NCI-H2196 (cell line): ENCODE measurements at regions not wholly inside any gene's neighbourhood (a gene's known extent, or its start where the extent isn't known, plus 50 kb on each side); places are given as distances from the start of the nearest gene placed in this dataset.
"Not testable (repeated sequence)": the region's sequence is repeated elsewhere in the genome, so short reads cannot be mapped to it uniquely, and the experiment has no call there.

Experiments used
- DNase-seq: peaks from one replicate; lab custom pipeline; 2025; ENCODE audit not compliant: unreplicated experiment; lab: John Stamatoyannopoulos, UW

DNA sequence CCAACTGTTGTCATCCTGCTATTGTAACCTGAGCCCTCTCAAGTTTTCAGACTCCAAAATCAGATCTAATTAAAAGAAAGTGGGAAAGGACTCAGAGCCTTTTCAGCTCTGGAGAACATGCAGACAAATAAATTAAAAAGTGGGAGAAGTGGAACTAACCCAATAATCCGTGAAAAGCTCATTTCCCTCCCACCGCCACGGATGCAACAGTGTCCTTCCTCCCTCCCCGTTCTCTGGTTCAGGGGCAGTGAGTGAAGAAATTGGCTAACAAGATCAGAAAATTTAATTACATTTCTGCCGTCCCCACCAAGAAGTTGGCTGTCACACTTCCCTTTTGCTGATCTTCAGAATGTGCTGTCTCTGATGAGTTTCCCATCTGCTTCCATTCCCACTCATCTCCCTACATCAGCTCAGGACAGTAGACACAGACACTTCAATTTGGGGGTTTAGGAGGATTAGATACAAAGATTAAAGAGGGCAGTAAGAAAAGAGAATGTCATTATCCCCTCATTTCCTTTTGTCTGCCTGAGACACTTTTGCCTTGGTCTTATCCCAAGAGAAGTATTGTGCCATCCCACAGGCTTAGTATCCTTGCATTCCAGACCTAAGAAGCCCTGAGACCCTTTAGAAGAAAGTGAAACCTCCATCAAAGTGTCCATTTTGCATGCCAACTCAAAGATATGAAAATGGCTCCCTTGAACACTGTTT, 335.7 kb upstream of the PPP2R3A start:
- no peak for DNase-seq

DNA sequence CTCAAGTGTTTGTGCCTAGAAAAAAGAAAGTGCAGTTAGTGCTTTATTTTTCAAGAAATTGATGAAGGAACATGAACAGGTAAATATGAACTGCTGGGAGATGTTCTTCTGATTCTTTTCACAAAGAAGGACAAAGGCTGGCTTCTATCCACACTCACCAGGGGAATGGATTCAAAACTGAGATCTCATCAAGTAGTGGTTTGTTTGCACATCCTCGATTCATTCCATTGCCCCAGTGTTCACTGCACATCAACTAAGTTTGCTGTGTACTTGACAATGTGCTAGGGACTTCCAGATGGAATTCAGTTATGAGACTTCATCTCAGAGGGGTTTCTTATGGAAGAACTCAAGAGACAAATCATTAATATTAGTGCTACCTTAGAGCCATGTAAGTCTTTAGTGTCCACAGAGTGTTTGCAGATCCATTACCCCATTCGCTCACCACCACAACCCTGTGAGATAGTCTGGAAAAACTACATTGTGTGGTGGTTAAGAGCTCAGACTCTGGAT, 332.9 kb upstream of the PPP2R3A start:
- no peak for DNase-seq

GRCh38 chr3:135633078-135633477, 332.4 kb upstream of the PPP2R3A start:
- peak; percentile 4 for DNase-seq

DNA sequence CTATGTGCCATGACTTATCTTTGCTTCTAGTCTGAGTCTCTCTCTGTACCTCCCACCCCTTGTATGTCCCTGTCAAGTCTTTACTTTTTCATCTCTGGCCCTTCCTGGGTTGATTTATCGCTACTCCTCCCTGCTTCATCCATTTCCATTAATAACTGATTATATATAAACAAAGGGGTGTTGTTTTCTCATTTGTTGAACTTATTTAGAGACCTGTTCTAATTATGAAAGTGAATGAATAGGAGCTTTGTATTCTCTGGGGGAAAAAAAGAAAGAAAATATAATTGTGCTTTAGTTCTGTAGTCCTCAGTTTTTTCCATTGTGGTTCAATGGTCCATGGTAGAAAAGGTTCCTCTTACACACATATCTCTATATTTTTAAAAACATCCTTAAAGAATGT, 328.9 kb upstream of the PPP2R3A start:
- no peak for DNase-seq

- no peak for DNase-seq
These were observed 328.5 kb upstream of the PPP2R3A start for GRCh38 chr3:135637013-135637412.

DNA sequence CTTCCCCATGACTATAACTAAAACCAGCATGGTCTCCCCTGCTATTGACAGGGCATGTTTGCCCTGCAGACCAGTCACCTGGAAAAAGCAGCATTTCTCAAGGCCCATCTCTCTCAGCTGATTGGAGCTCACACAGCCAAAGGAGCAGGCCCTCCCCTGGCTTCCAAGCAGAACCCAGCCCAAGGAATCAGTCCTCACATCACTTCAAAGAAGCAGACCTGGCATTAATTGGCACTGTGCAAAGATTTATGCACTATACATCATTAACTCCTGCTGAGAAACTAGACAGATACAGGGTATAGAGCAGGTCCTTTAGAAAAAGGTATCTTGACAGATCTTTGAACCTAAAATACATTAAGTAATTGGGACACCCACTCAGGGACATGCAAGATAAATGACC, 323.8 kb upstream of the PPP2R3A start:
- DNase-seq: no peak

GRCh38 chr3:135645541-135645940, 320.0 kb upstream of the PPP2R3A start:
- DNase-seq: no peak

- no peak for DNase-seq
These were observed 318.7 kb upstream of the PPP2R3A start for GRCh38 chr3:135646873-135647272.

- no peak for DNase-seq
These were observed 316.2 kb upstream of the PPP2R3A start for GRCh38 chr3:135649361-135649760.

GRCh38 chr3:135650309-135650708, 315.2 kb upstream of the PPP2R3A start:
- no peak for DNase-seq

GRCh38 chr3:135652388-135652787, 313.1 kb upstream of the PPP2R3A start:
- no peak for DNase-seq

DNA sequence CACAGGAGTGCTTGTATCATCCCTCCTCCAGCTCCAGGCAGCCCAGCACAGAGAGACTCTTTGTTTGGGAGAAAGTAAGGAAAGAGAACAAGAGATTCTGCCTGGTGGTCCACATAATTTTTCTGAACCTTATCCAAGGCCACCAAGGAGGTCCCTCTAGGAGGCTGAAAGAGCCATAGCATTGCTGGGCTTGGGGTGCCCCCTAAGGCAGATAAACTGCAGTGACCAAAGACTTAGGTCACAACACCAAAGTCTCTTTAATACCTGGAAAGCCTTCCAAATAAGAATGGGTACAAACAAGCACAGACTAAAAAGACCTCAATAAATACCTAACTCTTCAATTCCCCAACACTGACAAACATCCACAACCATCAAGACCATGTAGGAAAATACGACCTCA, 310.2 kb upstream of the PPP2R3A start:
- DNase-seq: no peak

GRCh38 chr3:135658451-135658850, 307.1 kb upstream of the PPP2R3A start:
- DNase-seq: not testable (repeated sequence)

DNA sequence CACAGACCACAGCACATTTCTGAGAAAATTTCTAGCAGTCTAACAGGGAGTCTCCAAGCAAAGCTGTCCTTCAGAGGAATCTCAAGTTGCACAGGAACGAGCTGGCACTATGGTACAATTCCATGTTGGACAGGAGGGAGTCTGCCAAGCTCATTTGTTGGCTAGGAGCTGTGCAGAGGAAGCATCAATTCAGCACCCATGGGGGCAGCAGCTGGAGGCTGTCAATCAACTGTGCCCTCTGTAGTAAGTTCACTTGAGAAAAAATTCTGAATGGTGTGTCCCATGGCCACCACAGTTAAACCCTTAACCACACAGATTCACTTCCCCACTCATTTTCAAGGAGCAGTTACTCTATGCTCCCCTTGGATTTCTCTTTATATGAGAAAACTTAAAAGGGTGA, 298.5 kb upstream of the PPP2R3A start:
- no peak for DNase-seq

DNA sequence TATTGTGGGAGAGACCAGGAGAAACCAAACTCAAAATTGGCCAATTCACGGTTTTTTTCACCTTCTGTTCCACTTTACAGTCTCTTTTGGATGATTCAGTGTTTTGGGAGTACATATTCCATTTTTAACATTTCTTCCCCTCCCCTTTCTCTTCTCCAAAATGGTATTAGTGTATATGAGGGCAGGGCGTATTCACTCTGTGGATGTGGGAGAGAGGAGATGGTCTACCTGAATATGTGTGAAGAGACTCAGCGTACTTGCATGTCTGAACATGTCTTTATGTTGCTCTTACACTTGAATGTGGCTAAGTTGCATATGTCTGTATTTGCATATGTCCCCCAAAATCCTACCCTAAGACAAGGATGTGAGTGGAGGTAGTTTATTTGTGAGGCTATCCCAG, 291.0 kb upstream of the PPP2R3A start:
- no peak for DNase-seq

DNA sequence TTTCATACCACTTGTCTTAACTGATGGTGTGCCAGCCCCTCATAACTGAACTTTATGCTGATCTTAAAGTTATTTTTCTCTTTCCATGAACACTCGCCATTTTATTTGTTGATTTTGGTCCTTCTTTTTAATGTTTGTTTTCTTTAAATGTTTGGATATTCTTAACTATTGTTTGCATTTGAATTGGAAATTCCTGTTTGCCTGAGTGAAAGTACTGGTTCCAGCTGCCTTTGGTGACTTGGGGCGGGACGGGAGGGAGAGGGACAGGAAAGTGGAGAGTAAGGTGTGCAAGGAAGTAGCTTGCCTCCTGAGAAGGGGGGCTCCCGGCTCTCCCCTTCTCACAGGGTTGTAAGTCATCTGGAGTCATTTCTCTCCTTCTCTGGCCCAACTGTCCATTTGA, 287.1 kb upstream of the PPP2R3A start:
- DNase-seq: no peak

DNA sequence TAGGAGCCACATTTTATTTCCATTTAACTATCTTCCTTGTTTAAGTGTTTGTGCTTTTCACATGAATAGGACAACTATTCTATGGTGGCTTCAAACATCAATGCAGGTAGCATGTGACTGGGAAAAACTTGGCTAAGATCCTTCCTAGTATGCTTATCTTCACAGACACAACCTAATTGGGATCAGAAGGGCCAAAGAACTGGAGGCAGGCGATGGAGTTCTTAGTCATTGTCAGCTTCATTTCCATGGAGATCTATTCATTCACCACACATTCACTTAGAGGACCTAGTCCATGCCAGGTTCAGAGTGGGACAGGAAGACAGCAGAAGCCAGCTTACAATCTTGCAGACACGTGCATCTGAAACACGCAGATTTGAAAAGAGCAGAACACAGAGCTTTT, 277.5 kb upstream of the PPP2R3A start:
- no peak for DNase-seq

- no peak for DNase-seq
These were observed 274.9 kb upstream of the PPP2R3A start for GRCh38 chr3:135690664-135691063.

DNA sequence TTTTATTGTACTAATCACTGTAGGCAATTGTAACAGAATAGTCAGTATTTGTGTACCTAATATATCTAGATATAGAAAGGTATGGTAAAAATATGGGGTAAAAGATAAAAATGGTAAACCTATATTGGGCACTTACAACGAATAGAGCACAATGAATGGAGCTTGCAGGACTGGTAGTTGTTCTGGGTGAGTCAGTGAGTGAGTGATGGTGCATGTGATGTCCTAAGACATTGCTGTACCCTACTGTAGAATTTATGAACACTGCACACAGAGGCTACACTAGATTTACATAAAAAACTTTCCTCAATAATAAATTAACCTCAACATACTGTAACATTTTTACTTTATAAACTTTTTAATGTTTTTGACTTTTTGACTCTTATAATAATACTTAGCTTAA, 274.3 kb upstream of the PPP2R3A start:
- DNase-seq: no peak

GRCh38 chr3:135694142-135694541, 271.4 kb upstream of the PPP2R3A start:
- peak; percentile 5 for DNase-seq

DNA sequence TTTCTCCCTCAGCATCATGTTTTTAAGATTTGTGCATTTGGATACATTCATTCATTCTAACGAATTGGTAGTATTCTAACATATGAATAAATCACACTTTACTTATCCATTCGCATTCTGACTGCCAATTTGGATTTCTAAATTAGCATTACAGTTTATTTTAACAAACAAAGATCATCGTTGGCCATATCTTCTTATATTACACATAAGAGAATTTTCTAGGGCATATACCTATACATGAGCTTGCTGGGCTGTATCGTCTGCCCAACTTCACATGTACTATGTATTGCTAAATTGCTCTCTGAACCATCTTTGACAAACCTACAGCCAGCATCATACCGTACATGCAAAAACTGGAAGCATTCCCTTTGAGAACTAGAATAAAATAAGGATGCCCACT, 265.8 kb upstream of the PPP2R3A start:
- DNase-seq: no peak

GRCh38 chr3:135706758-135707375, 258.7 kb upstream of the PPP2R3A start:
- no peak for DNase-seq

- no peak for DNase-seq
These were observed 246.1 kb upstream of the PPP2R3A start for GRCh38 chr3:135719449-135719848.
